Fibroblast of villous mesenchyme (primary cell): ENCODE measurements at regions not wholly inside any gene's neighbourhood (a gene's known extent, or its start where the extent isn't known, plus 50 kb on each side); places are given as distances from the start of the nearest gene placed in this dataset.

Experiments
- DNase-seq: peaks from one replicate; pipeline ENCODE4 v3.0.0-alpha.2; 2010; ENCODE audit warnings: low read depth
- H3K4me3 ChIP-seq: 2 replicates; pipeline ENCODE4 v1.5.1; 2011; ENCODE audit warnings: low read depth, mild to moderate bottlenecking, low read length
- CTCF ChIP-seq: IDR thresholded peaks from 2 replicates; pipeline ENCODE4 v1.5.1; 2012; ENCODE audit warnings: low read depth, mild to moderate bottlenecking, low read length; ENCODE audit not compliant: insufficient read depth

- TF ChIP-seq CTCF, result no peak
- no peak for DNase-seq
- H3K4me3 ChIP-seq, result no peak overlapping the region
Observed at GRCh38 chr1:216925962-216926625, 202.9 kb upstream of the ESRRG start.

- no peak for TF ChIP-seq CTCF
- no peak overlapping the region for H3K4me3 ChIP-seq
- DNase-seq, result no peak
Observed at GRCh38 chr1:216924732-216925131, 201.5 kb upstream of the ESRRG start.

- DNase-seq, result no peak
- H3K4me3 ChIP-seq, result no peak overlapping the region
- TF ChIP-seq CTCF, result no peak
Observed at GRCh38 chr1:216923601-216924000, 200.4 kb upstream of the ESRRG start.

GRCh38 chr1:216922406-216922805 lies 199.2 kb upstream of the ESRRG start:
- DNase-seq, result no peak
- no peak overlapping the region for H3K4me3 ChIP-seq
- TF ChIP-seq CTCF, result no peak

- no peak overlapping the region for H3K4me3 ChIP-seq
- no peak for TF ChIP-seq CTCF
- no peak for DNase-seq
Observed at GRCh38 chr1:216921866-216922265, 198.6 kb upstream of the ESRRG start.

- TF ChIP-seq CTCF, result no peak
- H3K4me3 ChIP-seq, result no peak overlapping the region
- no peak for DNase-seq
Observed at GRCh38 chr1:216919060-216919970, 196.1 kb upstream of the ESRRG start.
